HepG2 (cell line): ENCODE measurements at regions not wholly inside any gene's neighbourhood (a gene's known extent, or its start where the extent isn't known, plus 50 kb on each side); places are given as distances from the start of the nearest gene placed in this dataset.

Experiments
- ETV6 ChIP-seq: sonication (generic); formaldehyde crosslinking; conservative IDR thresholded peaks from 2 replicates; pipeline ENCODE4 v1.4.0; 2020; ENCODE audit warnings: missing genetic modification reagents
- HDAC6 ChIP-seq: fragments of 200-600 bp; sonication (generic); IDR thresholded peaks from 2 replicates; pipeline ENCODE4 v1.7.0; 2017; ENCODE audit warnings: mild to moderate bottlenecking, antibody characterized with exemption, low read length, low read depth
- SRSF9 ChIP-seq: fragments of 200-400 bp; formaldehyde crosslinking; IDR thresholded peaks from 2 replicates; pipeline ENCODE4 v1.6.1; 2018; ENCODE audit warnings: borderline replicate concordance, mild to moderate bottlenecking, low read depth, low read length; ENCODE audit not compliant: insufficient read depth, poor library complexity, severe bottlenecking
- ZNF205 ChIP-seq: IDR thresholded peaks from 2 replicates; pipeline ENCODE4 v1.6.1; 2018; ENCODE audit warnings: missing biosample characterization, missing genetic modification reagents
- ZNF34 ChIP-seq: sonication (generic); formaldehyde crosslinking; IDR thresholded peaks from 2 replicates; pipeline ENCODE4 v1.4.0; 2020; ENCODE audit warnings: mild to moderate bottlenecking, missing genetic modification reagents, borderline replicate concordance
- ZNF362 ChIP-seq: sonication (generic); formaldehyde crosslinking; IDR thresholded peaks from 2 replicates; pipeline ENCODE4 v1.4.0; 2020; ENCODE audit warnings: missing genetic modification reagents, mild to moderate bottlenecking, borderline replicate concordance
- TF ChIP-seq, protein P1 (sequence below): sonication (generic); formaldehyde crosslinking; IDR thresholded peaks from 2 replicates; pipeline ENCODE4 v1.4.0; 2020; ENCODE audit warnings: missing genetic modification reagents
- TF ChIP-seq, protein P2 (sequence below): sonication (generic); formaldehyde crosslinking; IDR thresholded peaks from 2 replicates; pipeline ENCODE4 v1.4.0; 2020; ENCODE audit warnings: missing genetic modification reagents

GRCh38 chr3:74351213-74351612 is 263.2 kb downstream of the CNTN3 start (continued):
- TF ChIP-seq, protein P1, sequence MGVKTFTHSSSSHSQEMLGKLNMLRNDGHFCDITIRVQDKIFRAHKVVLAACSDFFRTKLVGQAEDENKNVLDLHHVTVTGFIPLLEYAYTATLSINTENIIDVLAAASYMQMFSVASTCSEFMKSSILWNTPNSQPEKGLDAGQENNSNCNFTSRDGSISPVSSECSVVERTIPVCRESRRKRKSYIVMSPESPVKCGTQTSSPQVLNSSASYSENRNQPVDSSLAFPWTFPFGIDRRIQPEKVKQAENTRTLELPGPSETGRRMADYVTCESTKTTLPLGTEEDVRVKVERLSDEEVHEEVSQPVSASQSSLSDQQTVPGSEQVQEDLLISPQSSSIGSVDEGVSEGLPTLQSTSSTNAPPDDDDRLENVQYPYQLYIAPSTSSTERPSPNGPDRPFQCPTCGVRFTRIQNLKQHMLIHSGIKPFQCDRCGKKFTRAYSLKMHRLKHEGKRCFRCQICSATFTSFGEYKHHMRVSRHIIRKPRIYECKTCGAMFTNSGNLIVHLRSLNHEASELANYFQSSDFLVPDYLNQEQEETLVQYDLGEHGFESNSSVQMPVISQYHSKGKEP (CRISPR knock-in tag): no peak
- TF ChIP-seq, protein P2, sequence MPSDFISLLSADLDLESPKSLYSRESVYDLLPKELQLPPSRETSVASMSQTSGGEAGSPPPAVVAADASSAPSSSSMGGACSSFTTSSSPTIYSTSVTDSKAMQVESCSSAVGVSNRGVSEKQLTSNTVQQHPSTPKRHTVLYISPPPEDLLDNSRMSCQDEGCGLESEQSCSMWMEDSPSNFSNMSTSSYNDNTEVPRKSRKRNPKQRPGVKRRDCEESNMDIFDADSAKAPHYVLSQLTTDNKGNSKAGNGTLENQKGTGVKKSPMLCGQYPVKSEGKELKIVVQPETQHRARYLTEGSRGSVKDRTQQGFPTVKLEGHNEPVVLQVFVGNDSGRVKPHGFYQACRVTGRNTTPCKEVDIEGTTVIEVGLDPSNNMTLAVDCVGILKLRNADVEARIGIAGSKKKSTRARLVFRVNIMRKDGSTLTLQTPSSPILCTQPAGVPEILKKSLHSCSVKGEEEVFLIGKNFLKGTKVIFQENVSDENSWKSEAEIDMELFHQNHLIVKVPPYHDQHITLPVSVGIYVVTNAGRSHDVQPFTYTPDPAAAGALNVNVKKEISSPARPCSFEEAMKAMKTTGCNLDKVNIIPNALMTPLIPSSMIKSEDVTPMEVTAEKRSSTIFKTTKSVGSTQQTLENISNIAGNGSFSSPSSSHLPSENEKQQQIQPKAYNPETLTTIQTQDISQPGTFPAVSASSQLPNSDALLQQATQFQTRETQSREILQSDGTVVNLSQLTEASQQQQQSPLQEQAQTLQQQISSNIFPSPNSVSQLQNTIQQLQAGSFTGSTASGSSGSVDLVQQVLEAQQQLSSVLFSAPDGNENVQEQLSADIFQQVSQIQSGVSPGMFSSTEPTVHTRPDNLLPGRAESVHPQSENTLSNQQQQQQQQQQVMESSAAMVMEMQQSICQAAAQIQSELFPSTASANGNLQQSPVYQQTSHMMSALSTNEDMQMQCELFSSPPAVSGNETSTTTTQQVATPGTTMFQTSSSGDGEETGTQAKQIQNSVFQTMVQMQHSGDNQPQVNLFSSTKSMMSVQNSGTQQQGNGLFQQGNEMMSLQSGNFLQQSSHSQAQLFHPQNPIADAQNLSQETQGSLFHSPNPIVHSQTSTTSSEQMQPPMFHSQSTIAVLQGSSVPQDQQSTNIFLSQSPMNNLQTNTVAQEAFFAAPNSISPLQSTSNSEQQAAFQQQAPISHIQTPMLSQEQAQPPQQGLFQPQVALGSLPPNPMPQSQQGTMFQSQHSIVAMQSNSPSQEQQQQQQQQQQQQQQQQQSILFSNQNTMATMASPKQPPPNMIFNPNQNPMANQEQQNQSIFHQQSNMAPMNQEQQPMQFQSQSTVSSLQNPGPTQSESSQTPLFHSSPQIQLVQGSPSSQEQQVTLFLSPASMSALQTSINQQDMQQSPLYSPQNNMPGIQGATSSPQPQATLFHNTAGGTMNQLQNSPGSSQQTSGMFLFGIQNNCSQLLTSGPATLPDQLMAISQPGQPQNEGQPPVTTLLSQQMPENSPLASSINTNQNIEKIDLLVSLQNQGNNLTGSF (CRISPR knock-in tag): no peak
- TF ChIP-seq SRSF9 (no peak), ETV6 (CRISPR knock-in tag) (no peak), ZNF362 (CRISPR knock-in tag) (no peak), HDAC6 (no peak), ZNF34 (no peak), ZNF205 (CRISPR knock-in tag) (no peak)
